HG02970 (cell line): ENCODE measurements at regions not wholly inside any gene's neighbourhood (a gene's known extent, or its start where the extent isn't known, plus 50 kb on each side); places are given as distances from the start of the nearest gene placed in this dataset.

Experiments
- ATAC-seq: cut with Tn5 transposase; IDR thresholded peaks from one replicate; pipeline ENCODE4 v1.9.1; 2021; ENCODE audit warnings: mild to moderate bottlenecking, moderate library complexity, moderate number of reproducible peaks; ENCODE audit not compliant: unreplicated experiment, low FRiP score

- no peak for ATAC-seq
Observed at GRCh38 chr1:104919188-104919587, 1169.5 kb downstream of the AMY1C start.

- ATAC-seq = no peak
Observed at GRCh38 chr1:104921525-104921924, 1171.8 kb downstream of the AMY1C start.

- no peak for ATAC-seq
Observed at GRCh38 chr1:104923075-104923474, 1173.4 kb downstream of the AMY1C start.

- ATAC-seq = no peak
Observed at GRCh38 chr1:104929280-104929679, 1179.6 kb downstream of the AMY1C start.

- no peak for ATAC-seq
Observed at GRCh38 chr1:104932030-104932915, 1182.6 kb downstream of the AMY1C start.

GRCh38 chr1:104932949-104933679 is 1183.4 kb downstream of the AMY1C start:
- ATAC-seq = no peak

- no peak for ATAC-seq
Observed at GRCh38 chr1:104933846-104934245, 1184.1 kb downstream of the AMY1C start.

GRCh38 chr1:104945406-104945805 is 1195.7 kb downstream of the AMY1C start:
- no peak for ATAC-seq

- ATAC-seq = no peak
Observed at GRCh38 chr1:104946558-104947210, 1197.0 kb downstream of the AMY1C start.

GRCh38 chr1:104953555-104953954 is 1203.9 kb downstream of the AMY1C start:
- no peak for ATAC-seq

GRCh38 chr1:104973516-104973915 is 1223.8 kb downstream of the AMY1C start:
- ATAC-seq = no peak

- ATAC-seq = no peak
Observed at GRCh38 chr1:104979651-104980050, 1230.0 kb downstream of the AMY1C start.

- ATAC-seq = no peak
Observed at GRCh38 chr1:104987210-104987609, 1237.5 kb downstream of the AMY1C start.

- no peak for ATAC-seq
Observed at GRCh38 chr1:104989012-104989411, 1239.3 kb downstream of the AMY1C start.

GRCh38 chr1:104991702-104992101 is 1242.0 kb downstream of the AMY1C start:
- ATAC-seq = no peak

GRCh38 chr1:105000793-105001192 is 1251.1 kb downstream of the AMY1C start:
- ATAC-seq = no peak

- ATAC-seq = no peak
Observed at GRCh38 chr1:105004515-105004914, 1254.8 kb downstream of the AMY1C start.

GRCh38 chr1:105005594-105006195 is 1256.0 kb downstream of the AMY1C start:
- ATAC-seq = no peak

GRCh38 chr1:105017587-105017986 is 1267.9 kb downstream of the AMY1C start:
- no peak for ATAC-seq

- no peak for ATAC-seq
Observed at GRCh38 chr1:105023719-105024118, 1274.0 kb downstream of the AMY1C start.
